ENCODE measurements at regions not wholly inside any gene's neighbourhood (a gene's known extent, or its start where the extent isn't known, plus 50 kb on each side); places are given as distances from the start of the nearest gene placed in this dataset.

GRCh38 chr2:151174127-151174526 lies 87.5 kb downstream of the RBM43 start:
- H3K4me1 Mint-ChIP-seq, result no peaks in the 10 kb centered on the region
- ATAC-seq (ENCODE audit: low read depth) (no peak), DNase-seq (ENCODE audit: low spot score in 2 of 2) (no peak)
- no peaks in the 10 kb centered on the region for H3K9me3 Mint-ChIP-seq
- no peaks in the 10 kb centered on the region for H3K36me3 Mint-ChIP-seq
- no peak overlapping the region for H3K4me3 Mint-ChIP-seq
- peaks cover 9% of the 10 kb centered on the region for H3K27me3 Mint-ChIP-seq
- H3K27ac Mint-ChIP-seq, result no peak overlapping the region

- no peak overlapping the region for H3K27ac Mint-ChIP-seq
- H3K27me3 Mint-ChIP-seq, result peaks cover 3% of the 10 kb centered on the region
- H3K9me3 Mint-ChIP-seq, result no peaks in the 10 kb centered on the region
- no peak overlapping the region for H3K4me3 Mint-ChIP-seq
- H3K36me3 Mint-ChIP-seq, result no peaks in the 10 kb centered on the region
- no peak for ATAC-seq (ENCODE audit: low read depth)
- no peaks in the 10 kb centered on the region for H3K4me1 Mint-ChIP-seq
- DNase-seq (ENCODE audit: low spot score in 2 of 2), result no peak
These were observed 90.5 kb downstream of the RBM43 start for GRCh38 chr2:151171186-151171585.

GRCh38 chr2:151166410-151166809 lies 95.3 kb downstream of the RBM43 start:
- peaks cover 4% of the 10 kb centered on the region for H3K27me3 Mint-ChIP-seq
- no peak for ATAC-seq (ENCODE audit: low read depth)
- DNase-seq (ENCODE audit: low spot score in 2 of 2), result no peak
- no peak overlapping the region for H3K27ac Mint-ChIP-seq
- no peaks in the 10 kb centered on the region for H3K4me1 Mint-ChIP-seq
- H3K36me3 Mint-ChIP-seq, result no peaks in the 10 kb centered on the region
- no peak overlapping the region for H3K4me3 Mint-ChIP-seq
- H3K9me3 Mint-ChIP-seq, result no peaks in the 10 kb centered on the region

- Mint-ChIP-seq H3K4me1 (no peaks in the 10 kb centered on the region), H3K9me3 (no peaks in the 10 kb centered on the region), H3K27ac (no peak overlapping the region), H3K27me3 (peaks cover 4% of the 10 kb centered on the region), H3K36me3 (no peaks in the 10 kb centered on the region), H3K4me3 (no peak overlapping the region)
- DNase-seq (ENCODE audit: low spot score in 2 of 2) (no peak), ATAC-seq (ENCODE audit: low read depth) (no peak)
These were observed 96.5 kb downstream of the RBM43 start for GRCh38 chr2:151165105-151165684.

- Mint-ChIP-seq H3K4me1 (no peaks in the 10 kb centered on the region), H3K9me3 (no peaks in the 10 kb centered on the region), H3K4me3 (no peak overlapping the region), H3K36me3 (no peaks in the 10 kb centered on the region), H3K27me3 (peaks cover 3% of the 10 kb centered on the region), H3K27ac (no peak overlapping the region)
- no peak for ATAC-seq (ENCODE audit: low read depth)
- no peak for DNase-seq (ENCODE audit: low spot score in 2 of 2)
These were observed 99.7 kb downstream of the RBM43 start for GRCh38 chr2:151161821-151162551.

GRCh38 chr2:151159109-151159662 lies 102.5 kb downstream of the RBM43 start:
- Mint-ChIP-seq H3K27ac (no peak overlapping the region), H3K4me3 (no peak overlapping the region), H3K9me3 (no peaks in the 10 kb centered on the region), H3K4me1 (no peaks in the 10 kb centered on the region), H3K36me3 (no peaks in the 10 kb centered on the region), H3K27me3 (no peaks in the 10 kb centered on the region)
- DNase-seq (ENCODE audit: low spot score in 2 of 2) (no peak), ATAC-seq (ENCODE audit: low read depth) (no peak)

- DNase-seq (ENCODE audit: low spot score in 2 of 2) (no peak), ATAC-seq (ENCODE audit: low read depth) (no peak)
- no peak overlapping the region for H3K27ac Mint-ChIP-seq
- H3K27me3 Mint-ChIP-seq, result peaks cover 6% of the 10 kb centered on the region
- H3K4me3 Mint-ChIP-seq, result no peak overlapping the region
- H3K4me1 Mint-ChIP-seq, result no peaks in the 10 kb centered on the region
- no peaks in the 10 kb centered on the region for H3K36me3 Mint-ChIP-seq
- no peaks in the 10 kb centered on the region for H3K9me3 Mint-ChIP-seq
These were observed 104.5 kb downstream of the RBM43 start for GRCh38 chr2:151157000-151157735.

- Mint-ChIP-seq H3K4me1 (no peaks in the 10 kb centered on the region), H3K36me3 (no peaks in the 10 kb centered on the region), H3K27me3 (peaks cover 6% of the 10 kb centered on the region), H3K4me3 (no peak overlapping the region), H3K9me3 (no peaks in the 10 kb centered on the region), H3K27ac (no peak overlapping the region)
- ATAC-seq (ENCODE audit: low read depth) (no peak), DNase-seq (ENCODE audit: low spot score in 2 of 2) (no peak)
These were observed 105.2 kb downstream of the RBM43 start for GRCh38 chr2:151156431-151156830.

GRCh38 chr2:151153601-151154000 lies 108.1 kb downstream of the RBM43 start:
- H3K4me3 Mint-ChIP-seq, result no peak overlapping the region

GRCh38 chr2:151150331-151151320 lies 111.0 kb downstream of the RBM43 start:
- no peaks in the 10 kb centered on the region for H3K36me3 Mint-ChIP-seq
- no peak for DNase-seq (ENCODE audit: low spot score in 2 of 2)
- H3K27ac Mint-ChIP-seq, result no peak overlapping the region
- ATAC-seq (ENCODE audit: low read depth), result no peak
- peaks cover 8% of the 10 kb centered on the region for H3K27me3 Mint-ChIP-seq
- H3K4me3 Mint-ChIP-seq, result no peak overlapping the region
- H3K9me3 Mint-ChIP-seq, result no peaks in the 10 kb centered on the region
- no peaks in the 10 kb centered on the region for H3K4me1 Mint-ChIP-seq

More at GRCh38 chr2:151153601-151154000, 108.1 kb downstream of the RBM43 start:
- Mint-ChIP-seq H3K9me3 (no peaks in the 10 kb centered on the region), H3K36me3 (no peaks in the 10 kb centered on the region), H3K27ac (no peak overlapping the region), H3K4me1 (no peaks in the 10 kb centered on the region), H3K27me3 (peaks cover 8% of the 10 kb centered on the region)
- no peak for DNase-seq (ENCODE audit: low spot score in 2 of 2)
- no peak for ATAC-seq (ENCODE audit: low read depth)

GRCh38 chr2:151138507-151138906 lies 123.2 kb downstream of the RBM43 start:
- no peaks in the 10 kb centered on the region for H3K4me1 Mint-ChIP-seq
- H3K27ac Mint-ChIP-seq, result no peak overlapping the region
- no peaks in the 10 kb centered on the region for H3K36me3 Mint-ChIP-seq
- DNase-seq (ENCODE audit: low spot score in 2 of 2) (no peak), ATAC-seq (ENCODE audit: low read depth) (no peak)
- peaks cover 2% of the 10 kb centered on the region for H3K9me3 Mint-ChIP-seq
- H3K4me3 Mint-ChIP-seq, result no peak overlapping the region
- peaks cover 2% of the 10 kb centered on the region for H3K27me3 Mint-ChIP-seq

- H3K4me3 Mint-ChIP-seq, result no peak overlapping the region
- DNase-seq (ENCODE audit: low spot score in 2 of 2), result no peak
- peaks cover 2% of the 10 kb centered on the region for H3K27me3 Mint-ChIP-seq
- no peaks in the 10 kb centered on the region for H3K36me3 Mint-ChIP-seq
- no peaks in the 10 kb centered on the region for H3K4me1 Mint-ChIP-seq
- peaks cover 2% of the 10 kb centered on the region for H3K9me3 Mint-ChIP-seq
- no peak overlapping the region for H3K27ac Mint-ChIP-seq
- no peak for ATAC-seq (ENCODE audit: low read depth)
These were observed 124.1 kb downstream of the RBM43 start for GRCh38 chr2:151137526-151137925.

- Mint-ChIP-seq H3K4me1 (no peaks in the 10 kb centered on the region), H3K9me3 (peaks cover 2% of the 10 kb centered on the region), H3K27me3 (peaks cover 6% of the 10 kb centered on the region), H3K4me3 (no peak overlapping the region), H3K27ac (no peak overlapping the region), H3K36me3 (no peaks in the 10 kb centered on the region)
- no peak for ATAC-seq (ENCODE audit: low read depth)
- DNase-seq (ENCODE audit: low spot score in 2 of 2), result no peak
These were observed 141.7 kb downstream of the RBM43 start for GRCh38 chr2:151120011-151120410.

Measured in memory B cell (primary cell).